ENCODE measurements at regions not wholly inside any gene's neighbourhood (a gene's known extent, or its start where the extent isn't known, plus 50 kb on each side); places are given as distances from the start of the nearest gene placed in this dataset.

- intact Hi-C loops (cut with DNase I), result no loop called here
- no peak for ATAC-seq (ENCODE audit: poor library complexity)
These were observed 109.4 kb upstream of the POU3F3 start for GRCh38 chr2:104744537-104744936.

GRCh38 chr2:104745846-104746245, 108.1 kb upstream of the POU3F3 start:
- intact Hi-C loops (cut with DNase I), result no loop called here
- ATAC-seq (ENCODE audit: poor library complexity) (no peak), DNase-seq (no peak)

More at GRCh38 chr2:104744537-104744936, 109.4 kb upstream of the POU3F3 start:
- DNase-seq, result no peak

DNA sequence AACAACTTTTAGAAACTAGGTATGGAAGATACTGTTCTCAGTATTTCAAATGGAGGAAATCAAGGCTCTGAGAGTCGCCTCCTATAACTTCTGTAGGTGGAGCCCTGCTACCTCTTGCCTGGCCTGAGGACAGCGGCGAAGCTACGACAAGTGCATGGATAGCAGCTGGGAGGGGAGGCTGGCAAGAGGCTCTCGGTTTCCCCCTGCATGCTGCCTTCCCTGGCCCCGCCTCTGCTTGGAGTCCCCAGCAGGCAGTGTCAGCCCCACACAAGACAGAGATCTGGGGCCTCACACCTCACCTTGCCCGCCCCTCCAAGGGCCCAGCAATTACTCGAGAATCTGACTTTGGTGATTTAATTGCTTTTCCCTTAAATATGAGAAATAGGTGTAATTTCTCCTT, 107.6 kb upstream of the POU3F3 start:
- intact Hi-C loops (cut with DNase I), result no loop called here
- ATAC-seq (ENCODE audit: poor library complexity) (no peak), DNase-seq (no peak)

GRCh38 chr2:104746858-104747257, 107.1 kb upstream of the POU3F3 start:
- no peak for ATAC-seq (ENCODE audit: poor library complexity)
- no peak for DNase-seq
- intact Hi-C loops (cut with DNase I), result no loop called here

GRCh38 chr2:104749856-104750460, 104.0 kb upstream of the POU3F3 start:
- intact Hi-C loops (cut with DNase I), result no loop called here
- ATAC-seq (ENCODE audit: poor library complexity) (no peak), DNase-seq (no peak)

- no peak for DNase-seq
- ATAC-seq (ENCODE audit: poor library complexity), result no peak
- intact Hi-C loops (cut with DNase I), result no loop called here
These were observed 101.4 kb upstream of the POU3F3 start for GRCh38 chr2:104752504-104752903.

GRCh38 chr2:104755026-104755878, 98.7 kb upstream of the POU3F3 start:
- intact Hi-C loops (cut with DNase I), result no loop called here
- no peak for DNase-seq
- no peak for ATAC-seq (ENCODE audit: poor library complexity)

GRCh38 chr2:104756118-104756517, 97.8 kb upstream of the POU3F3 start:
- ATAC-seq (ENCODE audit: poor library complexity), result no peak
- intact Hi-C loops (cut with DNase I), result no loop called here
- no peak for DNase-seq

DNA sequence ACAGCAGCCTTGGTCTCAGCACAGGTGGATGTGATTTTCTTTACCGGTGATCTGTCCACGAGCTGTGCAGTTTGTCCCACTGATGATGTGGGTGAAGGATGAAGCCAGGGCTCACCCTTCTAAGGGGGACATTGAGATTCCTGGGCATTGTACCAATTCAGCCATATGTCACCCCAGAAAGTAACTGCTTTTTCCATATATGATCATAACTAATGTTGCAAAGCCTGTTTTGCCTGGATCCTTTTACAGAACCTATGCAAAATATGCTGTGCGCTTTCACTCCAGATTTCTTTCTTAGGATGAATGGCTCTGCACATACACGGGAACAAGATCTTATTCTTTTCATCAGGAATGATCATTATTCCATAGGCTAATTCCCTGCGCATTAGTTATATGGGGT, 96.9 kb upstream of the POU3F3 start:
- ATAC-seq (ENCODE audit: poor library complexity), result no peak
- DNase-seq, result no peak
- intact Hi-C loops (cut with DNase I), result no loop called here

DNA sequence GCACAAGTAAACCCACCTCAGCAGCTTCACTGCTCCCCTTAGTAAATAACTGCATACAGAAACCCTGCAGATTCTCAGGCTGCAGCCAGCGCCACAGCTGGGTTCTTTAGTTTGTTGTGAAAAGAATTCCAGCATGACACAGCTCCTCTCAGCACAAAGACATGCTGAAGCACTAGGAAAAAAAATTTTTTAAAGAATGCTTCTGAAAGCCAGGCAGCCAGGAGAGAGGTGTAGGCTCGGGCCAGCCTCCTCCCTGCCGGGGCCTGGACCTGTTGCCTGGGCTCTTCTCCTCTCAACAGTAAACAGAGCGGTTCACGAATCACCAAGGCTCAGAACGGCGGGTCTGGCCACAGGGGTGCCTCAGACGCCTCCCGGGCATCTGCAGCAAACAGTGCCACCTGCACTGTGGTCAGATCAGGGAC, 95.7 kb upstream of the POU3F3 start:
- ATAC-seq (ENCODE audit: poor library complexity), result no peak
- intact Hi-C loops (cut with DNase I), result no loop called here
- no peak for DNase-seq

GRCh38 chr2:104762031-104762430, 91.9 kb upstream of the POU3F3 start:
- ATAC-seq (ENCODE audit: poor library complexity) (no peak), DNase-seq (no peak)
- intact Hi-C loops (cut with DNase I), result no loop called here

- DNase-seq (no peak), ATAC-seq (ENCODE audit: poor library complexity) (no peak)
- intact Hi-C loops (cut with DNase I), result no loop called here
These were observed 87.2 kb upstream of the POU3F3 start for GRCh38 chr2:104766683-104767082.

DNA sequence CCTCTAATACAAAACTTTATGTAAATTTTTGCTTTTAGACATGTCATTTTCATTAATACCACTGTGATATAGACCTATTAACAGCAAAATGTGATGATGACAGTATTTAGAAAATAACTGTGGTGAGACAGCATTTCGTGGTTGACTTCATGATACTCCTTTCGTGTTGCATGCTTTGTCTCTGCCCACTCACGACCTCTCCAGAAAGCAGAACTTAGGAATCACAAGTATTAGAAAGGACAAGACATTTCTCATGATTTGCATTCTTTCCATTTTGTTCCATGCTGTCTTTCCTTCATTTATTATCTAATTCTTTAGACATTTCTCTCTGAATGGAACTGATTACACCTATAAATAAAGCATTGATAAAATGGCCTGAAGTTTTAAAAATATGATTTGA, 85.2 kb upstream of the POU3F3 start:
- ATAC-seq (ENCODE audit: poor library complexity), result no peak
- no peak for DNase-seq
- intact Hi-C loops (cut with DNase I), result no loop called here

- intact Hi-C loops (cut with DNase I), result no loop called here
- DNase-seq, result no peak
- ATAC-seq (ENCODE audit: poor library complexity), result no peak
These were observed 84.8 kb upstream of the POU3F3 start for GRCh38 chr2:104769096-104769495.

DNA sequence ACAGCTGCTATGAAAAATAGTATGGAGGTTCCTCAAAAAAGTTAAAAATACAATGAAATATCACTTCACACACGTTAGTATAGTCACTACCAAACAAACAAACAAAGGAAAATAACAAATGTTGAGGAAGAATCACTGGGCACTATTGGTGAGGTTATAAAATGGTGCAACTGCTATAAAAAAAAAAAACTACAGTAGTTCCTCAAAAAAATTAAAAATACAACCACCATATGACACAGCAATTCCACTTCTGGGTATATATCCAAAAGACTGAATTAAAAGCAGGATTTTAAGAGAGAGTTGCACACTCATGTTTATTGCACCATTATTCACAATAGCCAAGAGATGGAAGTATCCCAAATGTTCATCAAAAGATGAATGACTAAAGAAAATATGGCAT, 80.9 kb upstream of the POU3F3 start:
- intact Hi-C loops (cut with DNase I), result no loop called here
- no peak for ATAC-seq (ENCODE audit: poor library complexity)
- DNase-seq, result no peak

- DNase-seq (no peak), ATAC-seq (ENCODE audit: poor library complexity) (no peak)
- intact Hi-C loops (cut with DNase I), result no loop called here
These were observed 79.3 kb upstream of the POU3F3 start for GRCh38 chr2:104774631-104775030.

DNA sequence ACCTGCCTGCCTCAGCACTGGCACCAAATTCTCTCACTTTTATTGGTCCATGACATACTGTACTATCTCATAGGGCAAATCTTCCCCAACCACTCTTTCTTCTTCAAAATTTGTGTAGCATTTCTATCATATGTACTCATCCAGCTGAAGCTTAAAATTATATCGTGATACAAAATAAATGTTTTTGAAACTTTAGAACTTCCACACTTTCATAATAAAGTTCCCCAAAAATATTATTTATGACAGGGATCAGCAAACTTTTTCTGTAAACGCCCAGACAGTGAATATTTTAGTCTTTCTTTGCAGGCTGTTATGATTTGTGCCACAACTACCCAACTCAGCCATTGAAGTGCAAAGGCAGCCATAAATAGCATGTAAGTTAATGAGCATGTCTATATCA, 76.2 kb upstream of the POU3F3 start:
- no peak for ATAC-seq (ENCODE audit: poor library complexity)

DNA sequence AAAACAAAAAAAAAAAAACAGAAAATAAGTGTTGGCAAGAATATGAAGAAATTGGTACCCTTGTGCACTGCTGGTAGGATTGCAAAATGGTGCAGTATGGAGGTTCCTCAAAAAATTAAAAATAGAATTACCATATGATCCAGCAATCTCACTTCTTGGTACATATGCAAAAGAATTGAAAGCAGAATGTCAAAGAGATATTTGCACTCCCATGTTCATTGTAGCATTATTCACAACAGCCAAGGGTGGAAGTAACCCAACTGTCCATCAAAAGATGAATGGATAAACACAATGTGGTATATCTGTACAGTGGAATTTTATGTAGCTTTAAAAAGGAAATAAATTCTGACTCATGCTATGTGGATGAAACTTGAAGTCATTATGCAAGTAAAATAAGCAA, 72.8 kb upstream of the POU3F3 start:
- intact Hi-C loops (cut with DNase I), result no loop called here
- no peak for DNase-seq
- no peak for ATAC-seq (ENCODE audit: poor library complexity)

More for the DNA sequence above, 76.2 kb upstream of the POU3F3 start:
- no peak for DNase-seq
- intact Hi-C loops (cut with DNase I), result no loop called here

GRCh38 chr2:104784264-104784663, 69.7 kb upstream of the POU3F3 start:
- intact Hi-C loops (cut with DNase I), result no loop called here
- DNase-seq (no peak), ATAC-seq (ENCODE audit: poor library complexity) (no peak)

DNA sequence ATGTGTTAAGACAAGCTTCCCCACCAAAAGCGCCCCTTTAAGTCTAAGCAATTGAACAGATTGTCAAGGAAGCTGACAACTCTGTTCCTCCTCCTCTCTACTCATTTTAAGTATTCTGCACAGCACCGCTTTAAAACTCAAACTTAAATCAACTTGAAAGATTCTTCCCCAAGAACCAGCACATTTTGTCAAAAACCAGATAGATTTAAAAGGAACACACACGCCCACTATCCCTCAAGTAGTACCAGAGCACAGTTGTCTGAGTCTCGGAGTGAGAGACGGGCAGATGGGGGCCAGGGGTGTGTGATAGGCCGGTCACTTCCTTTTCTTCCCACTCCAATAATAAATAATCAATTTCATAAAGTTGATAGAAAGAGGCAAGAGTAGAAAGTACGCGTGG, 67.7 kb upstream of the POU3F3 start:
- intact Hi-C loops (cut with DNase I), result no loop called here
- no peak for DNase-seq
- no peak for ATAC-seq (ENCODE audit: poor library complexity)

Measured in Right ventricle myocardium superior (tissue), 1 donor.